ENCODE measurements at regions not wholly inside any gene's neighbourhood (a gene's known extent, or its start where the extent isn't known, plus 50 kb on each side); places are given as distances from the start of the nearest gene placed in this dataset.

DNA sequence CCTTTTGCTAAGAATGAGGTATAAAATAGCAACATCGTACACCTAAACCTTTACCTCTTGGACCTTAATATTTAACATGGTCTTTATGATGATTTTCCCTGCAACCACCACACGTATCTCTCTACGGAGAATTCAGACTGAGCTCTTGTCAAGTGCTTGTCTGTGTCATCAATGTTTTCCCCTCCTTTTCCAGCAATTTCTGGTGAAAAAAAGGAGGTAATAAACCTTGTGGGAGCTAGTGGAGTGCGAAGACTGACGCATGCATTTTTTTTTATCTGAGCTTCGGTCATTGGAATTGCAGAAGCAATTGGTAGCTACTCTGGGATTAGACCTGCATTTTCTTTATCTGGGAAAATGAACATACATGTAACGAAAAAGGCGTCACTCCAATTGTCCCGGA is 527.6 kb downstream of the TMEM114 start:
- Histone ChIP-seq H4K20me1 (ENCODE audit: low read depth, low read length) (no peaks in the 10 kb centered on the region), H3K9ac (ENCODE audit: low read length) (no peak overlapping the region), H2AFZ (ENCODE audit: low read depth, low read length, severe bottlenecking) (no peak overlapping the region), H3K4me2 (ENCODE audit: low read depth, low read length, poor library complexity, severe bottlenecking) (no peak overlapping the region), H3K27ac (ENCODE audit: low read depth, low read length) (no peak overlapping the region), H3K36me3 (ENCODE audit: low read length) (no peaks in the 10 kb centered on the region), H3K4me3 (ENCODE audit: insufficient read depth, low read length, poor library complexity, severe bottlenecking) (no peak overlapping the region), H3K9me2 (replicated peaks; ENCODE audit: insufficient read depth, low read length) (0 out of 2 replicates have a peak, but pooled peaks cover 4% of the 10 kb centered on the region), H3F3A (ENCODE audit: insufficient read depth) (no peaks in the 10 kb centered on the region), H3K79me2 (ENCODE audit: insufficient read depth, low read length) (no peaks in the 10 kb centered on the region), H3K9me3 (ENCODE audit: insufficient read depth, low read length) (no peaks in the 10 kb centered on the region), H3K27me3 (ENCODE audit: low read length) (no peaks in the 10 kb centered on the region)
- TF ChIP-seq EZH2phosphoT487 (conservative IDR thresholded peaks at IDR 0.05; ENCODE audit: low read length), result no peak
- TF ChIP-seq, protein P1, sequence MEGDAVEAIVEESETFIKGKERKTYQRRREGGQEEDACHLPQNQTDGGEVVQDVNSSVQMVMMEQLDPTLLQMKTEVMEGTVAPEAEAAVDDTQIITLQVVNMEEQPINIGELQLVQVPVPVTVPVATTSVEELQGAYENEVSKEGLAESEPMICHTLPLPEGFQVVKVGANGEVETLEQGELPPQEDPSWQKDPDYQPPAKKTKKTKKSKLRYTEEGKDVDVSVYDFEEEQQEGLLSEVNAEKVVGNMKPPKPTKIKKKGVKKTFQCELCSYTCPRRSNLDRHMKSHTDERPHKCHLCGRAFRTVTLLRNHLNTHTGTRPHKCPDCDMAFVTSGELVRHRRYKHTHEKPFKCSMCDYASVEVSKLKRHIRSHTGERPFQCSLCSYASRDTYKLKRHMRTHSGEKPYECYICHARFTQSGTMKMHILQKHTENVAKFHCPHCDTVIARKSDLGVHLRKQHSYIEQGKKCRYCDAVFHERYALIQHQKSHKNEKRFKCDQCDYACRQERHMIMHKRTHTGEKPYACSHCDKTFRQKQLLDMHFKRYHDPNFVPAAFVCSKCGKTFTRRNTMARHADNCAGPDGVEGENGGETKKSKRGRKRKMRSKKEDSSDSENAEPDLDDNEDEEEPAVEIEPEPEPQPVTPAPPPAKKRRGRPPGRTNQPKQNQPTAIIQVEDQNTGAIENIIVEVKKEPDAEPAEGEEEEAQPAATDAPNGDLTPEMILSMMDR (IDR thresholded peaks at IDR 0.05; ENCODE audit: insufficient read depth, low read length, poor library complexity, severe bottlenecking), result no peak

DNA sequence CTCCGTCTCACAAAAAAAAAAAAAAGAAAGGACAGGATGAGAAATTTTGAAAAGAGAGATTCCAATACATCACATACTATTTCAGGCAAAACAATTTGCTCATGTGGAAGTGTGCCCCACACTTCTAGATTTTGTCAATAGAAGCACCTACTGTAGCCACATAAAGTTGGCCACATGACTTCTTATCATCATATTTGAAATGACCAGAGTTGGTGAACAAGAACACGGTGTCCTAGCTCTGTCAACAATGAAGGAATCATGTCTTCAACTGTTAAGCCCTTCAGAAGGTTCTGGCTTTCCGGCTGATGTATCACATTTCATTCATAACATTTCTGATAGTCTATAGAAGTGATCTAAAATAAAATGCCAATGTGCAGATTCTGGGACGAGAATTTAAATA is 534.5 kb downstream of the TMEM114 start:
- no peaks in the 10 kb centered on the region for H3K9me3 ChIP-seq (ENCODE audit: insufficient read depth, low read length)
- no peaks in the 10 kb centered on the region for H3K79me2 ChIP-seq (ENCODE audit: insufficient read depth, low read length)
- no peak overlapping the region for H3K27ac ChIP-seq (ENCODE audit: low read depth, low read length)
- no peaks in the 10 kb centered on the region for H3K36me3 ChIP-seq (ENCODE audit: low read length)
- H3K9ac ChIP-seq (ENCODE audit: low read length), result no peak overlapping the region
- no peak overlapping the region for H2AFZ ChIP-seq (ENCODE audit: low read depth, low read length, severe bottlenecking)
- no peak overlapping the region for H3K4me2 ChIP-seq (ENCODE audit: low read depth, low read length, poor library complexity, severe bottlenecking)
- H3K4me3 ChIP-seq (ENCODE audit: insufficient read depth, low read length, poor library complexity, severe bottlenecking), result no peak overlapping the region
- H3F3A ChIP-seq (ENCODE audit: insufficient read depth), result no peaks in the 10 kb centered on the region
- TF ChIP-seq, protein P1 (IDR thresholded peaks at IDR 0.05; ENCODE audit: insufficient read depth, low read length, poor library complexity, severe bottlenecking), result no peak
- no peak for TF ChIP-seq EZH2phosphoT487 (conservative IDR thresholded peaks at IDR 0.05; ENCODE audit: low read length)
- H3K27me3 ChIP-seq (ENCODE audit: low read length), result no peaks in the 10 kb centered on the region
- H4K20me1 ChIP-seq (ENCODE audit: low read depth, low read length), result no peaks in the 10 kb centered on the region
- no peaks in the 10 kb centered on the region for H3K9me2 ChIP-seq (replicated peaks; ENCODE audit: insufficient read depth, low read length)

DNA sequence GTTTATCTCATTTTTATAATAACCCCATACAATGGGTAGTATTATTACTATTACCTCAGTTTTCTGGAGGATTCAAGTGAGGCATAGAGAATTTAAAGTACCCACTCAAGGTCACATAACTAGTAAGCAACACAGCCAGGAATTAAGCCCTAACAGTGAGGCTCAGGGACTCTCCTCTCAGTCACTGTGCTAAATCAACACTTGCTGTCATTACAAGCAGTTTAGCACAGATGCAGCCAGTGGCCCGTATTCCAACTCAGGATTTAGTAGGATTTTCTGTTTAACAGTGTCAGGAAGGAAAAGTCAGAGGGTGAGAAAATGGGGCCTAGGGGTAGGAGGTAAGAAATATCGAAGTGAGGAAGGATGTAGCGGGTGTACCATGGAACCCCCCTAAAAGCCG is 536.9 kb downstream of the TMEM114 start:
- Histone ChIP-seq H3F3A (ENCODE audit: insufficient read depth) (no peaks in the 10 kb centered on the region), H3K27ac (ENCODE audit: low read depth, low read length) (no peak overlapping the region), H3K4me3 (ENCODE audit: insufficient read depth, low read length, poor library complexity, severe bottlenecking) (no peak overlapping the region), H3K79me2 (ENCODE audit: insufficient read depth, low read length) (no peaks in the 10 kb centered on the region), H3K9me3 (ENCODE audit: insufficient read depth, low read length) (no peaks in the 10 kb centered on the region), H3K36me3 (ENCODE audit: low read length) (no peaks in the 10 kb centered on the region; the same call in 1 of the 2 replicates), H3K4me2 (ENCODE audit: low read depth, low read length, poor library complexity, severe bottlenecking) (no peak overlapping the region), H3K9ac (ENCODE audit: low read length) (no peak overlapping the region), H4K20me1 (ENCODE audit: low read depth, low read length) (no peaks in the 10 kb centered on the region), H3K9me2 (replicated peaks; ENCODE audit: insufficient read depth, low read length) (no peaks in the 10 kb centered on the region), H2AFZ (ENCODE audit: low read depth, low read length, severe bottlenecking) (no peak overlapping the region), H3K27me3 (ENCODE audit: low read length) (no peaks in the 10 kb centered on the region)
- TF ChIP-seq, protein P1 (IDR thresholded peaks at IDR 0.05; ENCODE audit: insufficient read depth, low read length, poor library complexity, severe bottlenecking), result no peak
- no peak for TF ChIP-seq EZH2phosphoT487 (conservative IDR thresholded peaks at IDR 0.05; ENCODE audit: low read length)
